ENCODE measurements at regions not wholly inside any gene's neighbourhood (a gene's known extent, or its start where the extent isn't known, plus 50 kb on each side); places are given as distances from the start of the nearest gene placed in this dataset.

DNA sequence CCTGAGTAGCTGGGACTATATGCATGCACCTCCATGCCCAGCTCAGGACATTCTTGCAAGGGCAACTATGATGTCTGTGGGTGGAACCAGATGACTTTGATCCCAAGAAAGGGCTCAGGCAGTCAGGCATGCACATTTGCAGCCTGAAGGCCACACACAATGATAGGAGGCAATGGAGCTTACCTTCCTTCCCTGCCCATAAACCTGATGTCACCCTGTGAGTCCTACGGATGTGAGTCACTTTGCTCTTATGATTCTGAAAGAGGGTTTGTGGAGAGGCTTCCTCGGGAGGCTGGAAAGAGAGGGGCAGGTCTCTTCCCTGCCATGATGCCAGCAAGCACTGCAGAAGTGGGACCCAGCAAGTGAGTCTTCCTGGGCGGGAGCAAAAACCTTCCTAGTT is 202.4 kb downstream of the LY86 start:
- Histone ChIP-seq H3K27me3 (ENCODE audit: control insufficient read depth, insufficient read depth, low read length) (no peaks in the 10 kb centered on the region), H3K4me3 (ENCODE audit: low read depth, low read length) (no peak overlapping the region), H3K9me3 (ENCODE audit: control insufficient read depth, insufficient read depth, low read length) (no peaks in the 10 kb centered on the region), H3K27ac (ENCODE audit: low read depth, low read length) (no peak overlapping the region), H3K4me1 (ENCODE audit: control insufficient read depth, insufficient read depth, low read length) (no peaks in the 10 kb centered on the region), H3K36me3 (ENCODE audit: control insufficient read depth, insufficient read depth, low read length) (no peaks in the 10 kb centered on the region)
- no peak for DNase-seq (ENCODE audit: low read depth in 4 of 6, low spot score in 6 of 6)
- 88% methylated on average over 2 of the region's 3 CpGs for WGBS (ENCODE audit: insufficient coverage)

DNA sequence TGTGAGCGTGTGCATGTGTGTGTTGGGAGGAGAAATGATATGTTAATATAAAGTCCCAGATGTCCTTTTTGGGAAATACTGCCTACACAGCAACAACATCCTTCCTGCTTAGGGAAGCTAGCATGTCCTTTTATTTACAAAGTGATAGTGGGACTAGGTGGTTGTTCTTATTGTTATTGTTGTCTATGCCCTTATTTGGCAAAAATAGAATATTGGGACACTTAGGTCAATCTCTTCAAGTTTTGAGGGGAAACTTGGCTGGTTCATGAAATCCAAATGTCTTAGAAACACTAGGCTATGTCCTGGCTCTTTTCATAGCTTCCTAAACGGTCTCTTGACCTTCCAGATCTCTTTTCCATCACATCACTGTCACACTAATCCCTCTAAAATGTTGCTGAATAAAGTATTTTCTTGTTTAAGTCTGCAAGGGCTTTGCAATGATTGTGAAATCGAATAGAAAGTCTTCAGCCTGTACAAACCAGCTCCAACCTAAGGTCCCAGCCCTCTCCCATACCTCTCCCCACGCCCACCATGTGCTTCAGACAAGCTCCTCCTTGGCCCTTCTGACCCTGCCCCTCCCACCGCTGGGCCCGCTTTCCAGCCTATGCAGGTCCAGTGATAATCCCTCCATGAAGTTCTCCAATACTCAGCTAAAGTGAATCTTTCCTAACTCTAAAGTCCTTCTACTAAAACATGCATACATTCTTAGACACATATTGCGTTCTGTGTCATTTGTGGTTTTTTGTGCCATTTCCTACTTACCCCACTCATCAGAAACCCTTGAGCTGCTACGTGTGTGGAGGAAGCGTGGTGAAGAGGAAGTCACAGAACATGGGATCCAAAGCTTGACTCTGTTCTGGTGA is 205.1 kb downstream of the LY86 start:
- H3K27ac ChIP-seq (ENCODE audit: low read depth, low read length), result no peak overlapping the region
- no peak for DNase-seq (ENCODE audit: low read depth in 4 of 6, low spot score in 6 of 6)
- 96% methylated on average over 3 of the region's 9 CpGs for WGBS (ENCODE audit: insufficient coverage)

DNA sequence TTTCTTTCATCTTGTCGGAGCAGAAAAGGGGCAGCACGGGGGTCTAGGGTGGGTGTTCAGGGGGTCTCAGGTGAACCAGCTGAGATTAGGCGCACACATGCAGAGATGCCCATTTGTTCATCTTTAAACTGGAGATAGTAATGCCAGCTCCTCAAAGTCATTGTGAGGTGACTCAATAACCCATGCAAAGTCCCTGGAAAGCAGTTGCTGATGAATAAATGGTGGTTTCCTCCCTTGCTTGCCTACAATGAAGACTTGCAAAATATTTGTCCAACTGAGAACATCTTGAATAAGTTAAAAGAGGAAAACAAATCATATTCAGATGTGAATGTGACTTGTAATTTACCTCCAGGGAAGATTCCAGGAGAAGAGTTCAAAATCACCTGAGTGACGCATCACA is 206.9 kb downstream of the LY86 start:
- no peaks in the 10 kb centered on the region for H3K27me3 ChIP-seq (ENCODE audit: control insufficient read depth, insufficient read depth, low read length)
- H3K9me3 ChIP-seq (ENCODE audit: control insufficient read depth, insufficient read depth, low read length), result no peaks in the 10 kb centered on the region
- no peaks in the 10 kb centered on the region for H3K4me1 ChIP-seq (ENCODE audit: control insufficient read depth, insufficient read depth, low read length)
- no peaks in the 10 kb centered on the region for H3K36me3 ChIP-seq (ENCODE audit: control insufficient read depth, insufficient read depth, low read length)
- 96% methylated on average over 4 of the region's 4 CpGs for WGBS (ENCODE audit: insufficient coverage)
- H3K27ac ChIP-seq (ENCODE audit: low read depth, low read length), result no peak overlapping the region
- H3K4me3 ChIP-seq (ENCODE audit: low read depth, low read length), result no peak overlapping the region
- DNase-seq (ENCODE audit: low read depth in 4 of 6, low spot score in 6 of 6), result no peak

More for the DNA sequence above, 205.1 kb downstream of the LY86 start:
- Histone ChIP-seq H3K27me3 (ENCODE audit: control insufficient read depth, insufficient read depth, low read length) (no peaks in the 10 kb centered on the region), H3K36me3 (ENCODE audit: control insufficient read depth, insufficient read depth, low read length) (no peaks in the 10 kb centered on the region), H3K4me1 (ENCODE audit: control insufficient read depth, insufficient read depth, low read length) (no peaks in the 10 kb centered on the region), H3K9me3 (ENCODE audit: control insufficient read depth, insufficient read depth, low read length) (no peaks in the 10 kb centered on the region), H3K4me3 (ENCODE audit: low read depth, low read length) (no peak overlapping the region)

DNA sequence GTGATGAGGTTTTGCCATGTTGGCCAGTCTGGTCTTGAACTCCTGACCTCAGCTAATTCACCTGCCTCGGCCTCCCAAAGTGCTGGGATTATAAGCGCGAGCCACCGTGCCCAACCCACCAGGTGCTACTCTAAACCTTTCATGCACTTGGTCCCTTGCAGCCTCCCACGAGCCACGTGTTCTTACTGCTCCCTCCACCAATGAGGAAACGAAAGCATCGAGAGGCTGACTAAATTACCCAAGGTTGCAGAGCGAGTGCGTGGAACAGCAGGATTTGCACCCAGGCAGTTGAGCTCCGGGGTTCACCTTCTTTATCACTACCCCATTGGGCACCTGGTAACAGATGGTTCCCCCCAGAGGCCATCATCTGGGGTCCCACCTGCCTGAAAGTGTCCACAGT is 208.3 kb downstream of the LY86 start:
- Histone ChIP-seq H3K27me3 (ENCODE audit: control insufficient read depth, insufficient read depth, low read length) (no peaks in the 10 kb centered on the region), H3K9me3 (ENCODE audit: control insufficient read depth, insufficient read depth, low read length) (no peaks in the 10 kb centered on the region), H3K4me3 (ENCODE audit: low read depth, low read length) (no peak overlapping the region), H3K27ac (ENCODE audit: low read depth, low read length) (no peak overlapping the region), H3K36me3 (ENCODE audit: control insufficient read depth, insufficient read depth, low read length) (no peaks in the 10 kb centered on the region), H3K4me1 (ENCODE audit: control insufficient read depth, insufficient read depth, low read length) (no peaks in the 10 kb centered on the region)
- DNase-seq (ENCODE audit: low read depth in 4 of 6, low spot score in 6 of 6), result no peak
- 90% methylated on average over 11 of the region's 11 CpGs for WGBS (ENCODE audit: insufficient coverage)

DNA sequence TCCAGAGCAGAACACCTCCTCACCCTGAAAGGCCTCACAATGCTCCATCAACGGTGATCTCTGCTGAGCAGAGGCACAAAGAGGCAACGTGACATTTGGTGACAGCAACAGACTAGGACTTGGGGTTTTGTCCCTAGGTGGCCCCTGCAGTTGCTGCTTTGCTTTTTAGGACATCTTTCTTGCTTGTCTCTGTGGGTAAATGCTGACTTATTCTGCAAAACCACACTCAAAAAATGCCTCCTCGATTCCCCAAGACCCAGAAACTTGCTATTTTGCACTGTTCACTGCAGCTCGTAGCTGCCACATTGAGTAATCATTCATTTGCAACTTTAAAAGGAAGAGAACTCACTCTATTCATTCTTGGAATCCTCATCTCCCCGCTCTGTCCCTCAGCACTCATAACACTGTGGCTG is 209.9 kb downstream of the LY86 start:
- H3K27ac ChIP-seq (ENCODE audit: low read depth, low read length), result no peak overlapping the region
- no peaks in the 10 kb centered on the region for H3K27me3 ChIP-seq (ENCODE audit: control insufficient read depth, insufficient read depth, low read length)
- DNase-seq (ENCODE audit: low read depth in 4 of 6, low spot score in 6 of 6), result no peak
- 53% methylated on average over 4 of the region's 5 CpGs for WGBS (ENCODE audit: insufficient coverage)
- no peaks in the 10 kb centered on the region for H3K9me3 ChIP-seq (ENCODE audit: control insufficient read depth, insufficient read depth, low read length)
- H3K36me3 ChIP-seq (ENCODE audit: control insufficient read depth, insufficient read depth, low read length), result no peaks in the 10 kb centered on the region
- no peak overlapping the region for H3K4me3 ChIP-seq (ENCODE audit: low read depth, low read length)
- H3K4me1 ChIP-seq (ENCODE audit: control insufficient read depth, insufficient read depth, low read length), result no peaks in the 10 kb centered on the region

DNA sequence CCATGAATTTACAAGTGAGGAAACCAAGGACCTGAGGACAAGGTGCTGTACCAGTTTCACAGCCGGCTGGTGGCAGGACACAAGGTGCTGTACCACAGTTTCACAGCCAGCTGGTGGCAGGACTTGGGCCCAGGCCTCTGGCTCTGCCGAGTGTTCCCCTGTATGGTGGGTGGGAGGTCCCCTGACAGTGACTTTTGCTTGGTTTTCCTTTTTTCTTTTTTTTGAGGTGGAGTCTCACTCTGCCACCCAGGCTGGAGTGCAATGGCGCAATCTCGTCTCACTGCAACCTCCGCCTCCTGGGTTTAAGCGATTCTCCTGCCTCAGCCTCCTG is 212.4 kb downstream of the LY86 start:
- Histone ChIP-seq H3K36me3 (ENCODE audit: control insufficient read depth, insufficient read depth, low read length) (no peaks in the 10 kb centered on the region), H3K27me3 (ENCODE audit: control insufficient read depth, insufficient read depth, low read length) (no peaks in the 10 kb centered on the region), H3K4me1 (ENCODE audit: control insufficient read depth, insufficient read depth, low read length) (no peaks in the 10 kb centered on the region), H3K9me3 (ENCODE audit: control insufficient read depth, insufficient read depth, low read length) (no peaks in the 10 kb centered on the region), H3K27ac (ENCODE audit: low read depth, low read length) (no peak overlapping the region), H3K4me3 (ENCODE audit: low read depth, low read length) (no peak overlapping the region)
- WGBS (ENCODE audit: insufficient coverage), result 100% methylated on average over 1 of the region's 6 CpGs
- DNase-seq (ENCODE audit: low read depth in 4 of 6, low spot score in 6 of 6), result no peak

DNA sequence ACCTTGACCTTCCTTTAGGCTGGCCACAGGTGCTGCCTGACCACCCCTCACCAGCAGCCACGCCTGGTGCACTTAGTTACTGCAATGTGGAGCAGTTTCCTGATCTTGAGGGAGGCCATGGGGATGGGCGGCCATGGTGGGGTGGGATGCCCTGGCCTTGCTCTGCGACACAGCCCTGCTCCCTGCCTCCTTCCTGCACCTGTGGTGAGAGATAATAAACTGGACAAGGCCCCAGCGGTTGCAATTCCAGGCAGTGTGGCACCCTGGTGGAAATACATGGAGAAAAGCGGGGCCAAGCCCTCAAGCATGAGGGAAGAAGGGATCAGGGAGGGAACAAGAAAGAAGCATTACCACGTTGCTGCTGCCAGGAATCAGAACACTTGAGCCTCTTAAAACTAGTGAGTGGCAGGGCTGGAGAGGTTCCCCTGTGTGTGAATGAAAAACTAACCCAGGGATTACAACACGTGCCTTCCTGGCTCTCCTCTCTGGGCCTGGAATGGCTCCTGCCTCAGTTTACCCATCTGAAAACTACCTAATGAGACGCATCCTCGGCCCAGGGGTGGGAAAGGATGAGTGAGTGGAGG is 213.2 kb downstream of the LY86 start:
- no peaks in the 10 kb centered on the region for H3K9me3 ChIP-seq (ENCODE audit: control insufficient read depth, insufficient read depth, low read length)
- no peaks in the 10 kb centered on the region for H3K36me3 ChIP-seq (ENCODE audit: control insufficient read depth, insufficient read depth, low read length)
- no peak overlapping the region for H3K4me3 ChIP-seq (ENCODE audit: low read depth, low read length)
- WGBS (ENCODE audit: insufficient coverage), result 77% methylated on average over 6 of the region's 9 CpGs
- no peak overlapping the region for H3K27ac ChIP-seq (ENCODE audit: low read depth, low read length)
- no peaks in the 10 kb centered on the region for H3K4me1 ChIP-seq (ENCODE audit: control insufficient read depth, insufficient read depth, low read length)
- no peak for DNase-seq (ENCODE audit: low read depth in 4 of 6, low spot score in 6 of 6)
- H3K27me3 ChIP-seq (ENCODE audit: control insufficient read depth, insufficient read depth, low read length), result no peaks in the 10 kb centered on the region

DNA sequence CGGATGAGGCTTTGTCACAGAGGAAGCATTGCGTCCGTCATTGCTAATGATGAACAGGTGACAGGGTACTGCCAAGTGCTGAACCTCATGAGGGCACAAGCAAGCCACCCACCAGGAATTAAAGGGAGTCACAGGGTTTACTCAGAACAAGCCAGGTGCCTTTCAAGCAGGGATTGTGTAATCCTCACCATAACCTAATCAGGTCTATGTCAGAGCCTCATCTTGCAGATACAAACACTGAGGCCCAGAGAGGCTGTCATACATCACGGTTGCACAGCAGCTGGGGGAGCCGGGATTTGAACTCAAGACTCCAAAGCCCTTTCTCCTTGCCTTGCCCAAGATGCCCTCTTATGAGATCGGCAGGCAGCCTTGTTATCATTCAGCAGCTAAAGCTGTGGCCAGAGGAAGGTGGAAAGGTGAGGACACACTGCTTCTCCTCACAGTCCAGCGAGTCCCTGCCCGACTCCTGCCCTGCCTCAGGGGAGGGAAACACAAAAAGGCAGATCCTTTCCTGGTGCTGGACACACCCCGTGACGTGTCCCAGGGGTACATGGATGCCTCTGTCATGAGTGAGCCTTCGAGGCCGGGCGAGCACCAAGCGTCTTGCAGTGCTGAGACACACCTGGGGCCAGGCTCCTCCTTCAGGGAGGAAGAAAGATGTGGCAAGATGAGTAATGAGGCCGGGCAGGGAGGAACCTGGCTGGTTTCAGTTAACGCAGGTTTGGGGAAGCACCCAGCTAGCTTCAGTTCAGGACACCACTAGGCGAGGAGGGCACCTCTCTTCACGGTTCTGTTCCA is 214.9 kb downstream of the LY86 start:
- Histone ChIP-seq H3K9me3 (ENCODE audit: control insufficient read depth, insufficient read depth, low read length) (no peaks in the 10 kb centered on the region), H3K36me3 (ENCODE audit: control insufficient read depth, insufficient read depth, low read length) (no peaks in the 10 kb centered on the region), H3K27me3 (ENCODE audit: control insufficient read depth, insufficient read depth, low read length) (peaks cover 2% of the 10 kb centered on the region), H3K4me1 (ENCODE audit: control insufficient read depth, insufficient read depth, low read length) (no peaks in the 10 kb centered on the region), H3K27ac (ENCODE audit: low read depth, low read length) (no peak overlapping the region), H3K4me3 (ENCODE audit: low read depth, low read length) (no peak overlapping the region)
- no peak for DNase-seq (ENCODE audit: low read depth in 4 of 6, low spot score in 6 of 6)
- 84% methylated on average over 16 of the region's 18 CpGs for WGBS (ENCODE audit: insufficient coverage)

DNA sequence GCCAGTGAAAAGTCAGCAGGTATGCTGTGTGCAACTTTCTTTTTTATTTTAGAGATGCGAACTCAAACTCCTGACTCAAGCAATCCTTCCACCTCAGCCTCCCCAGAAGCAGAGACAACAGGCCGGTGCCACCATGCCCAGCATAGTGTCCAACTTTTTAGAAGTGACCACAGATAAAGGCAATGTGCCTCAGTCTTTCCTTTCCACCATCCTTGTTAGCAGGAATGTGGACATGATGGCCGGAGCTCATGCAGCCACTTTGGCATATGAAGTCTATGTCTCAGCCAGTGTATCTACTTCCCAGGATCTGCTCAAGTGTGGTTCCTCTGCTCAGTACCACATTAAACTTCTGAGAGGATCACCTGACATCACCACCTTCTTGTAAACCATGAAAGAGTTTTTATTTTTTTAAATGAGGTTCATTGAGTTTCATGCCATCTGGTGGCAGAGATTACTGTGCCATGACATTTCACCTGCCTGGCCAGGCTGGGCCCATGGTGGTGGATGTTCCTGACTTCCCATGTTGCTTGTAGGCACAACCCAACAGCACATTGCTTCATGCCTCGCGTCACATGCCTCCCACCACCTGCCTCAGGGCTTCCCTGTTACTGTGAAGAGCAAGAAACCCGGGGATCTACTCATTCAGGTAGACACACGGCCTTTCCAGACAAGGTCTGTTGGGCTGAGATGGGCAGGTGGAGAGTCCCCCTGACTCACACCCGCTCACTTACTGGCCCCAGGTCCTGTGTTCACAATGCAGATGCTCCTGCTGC is 216.5 kb downstream of the LY86 start:
- H3K9me3 ChIP-seq (ENCODE audit: control insufficient read depth, insufficient read depth, low read length), result no peaks in the 10 kb centered on the region
- DNase-seq (ENCODE audit: low read depth in 4 of 6, low spot score in 6 of 6), result no peak
- no peak overlapping the region for H3K27ac ChIP-seq (ENCODE audit: low read depth, low read length)
- peaks cover 2% of the 10 kb centered on the region for H3K27me3 ChIP-seq (ENCODE audit: control insufficient read depth, insufficient read depth, low read length)
- H3K4me1 ChIP-seq (ENCODE audit: control insufficient read depth, insufficient read depth, low read length), result no peaks in the 10 kb centered on the region
- no peaks in the 10 kb centered on the region for H3K36me3 ChIP-seq (ENCODE audit: control insufficient read depth, insufficient read depth, low read length)
- 96% methylated on average over 5 of the region's 8 CpGs for whole genome bisulfite sequencing (ENCODE audit: insufficient coverage)
- H3K4me3 ChIP-seq (ENCODE audit: low read depth, low read length), result no peak overlapping the region

Data from spinal cord (tissue), 9 donors.